H1 (cell line): ENCODE measurements at regions not wholly inside any gene's neighbourhood (a gene's known extent, or its start where the extent isn't known, plus 50 kb on each side); places are given as distances from the start of the nearest gene placed in this dataset.

Experiments used
- CTCF ChIA-PET: fragments of 300-600 bp; sonication (Branson Sonifier 250); formaldehyde crosslinking; loops from one replicate; lab custom pipeline; 2021; ENCODE audit not compliant: partially characterized antibody; lab: Charles Lee
- POLR2A ChIA-PET: fragments of 300-600 bp; sonication (Branson Sonifier 250); formaldehyde crosslinking; loops from one replicate; lab custom pipeline; 2021; ENCODE audit warnings: inconsistent platforms; ENCODE audit not compliant: partially characterized antibody; lab: Charles Lee
- DNase-seq, 2 experiments: peaks; one replicate each; pipeline versions ENCODE4 v3.0.0 to v3.0.0-alpha.2; 2010 to 2022; ENCODE audit warnings: low spot score in 2 of 2, low read depth in 1 of 2, mixed read lengths in 1 of 2
- FAIRE-seq: peaks from 2 replicates; lab custom pipeline; 2011; peaks lifted over from hg19 to GRCh38; lab: Jason Lieb, UNC
- H2AFZ ChIP-seq: 2 replicates; pipeline ENCODE4 v1.8.1; 2012; ENCODE audit warnings: low read length, inconsistent platforms
- H2AK5ac ChIP-seq: 2 replicates; pipeline ENCODE4 v1.6.1; 2013; ENCODE audit warnings: low read depth, low read length
- H2BK120ac ChIP-seq: replicated peaks from 2 replicates; pipeline ENCODE3; 2013; ENCODE audit warnings: low read depth, low read length, inconsistent platforms
- H2BK12ac ChIP-seq: 2 replicates; pipeline ENCODE4 v1.6.1; 2013; ENCODE audit warnings: low read depth, low read length
- H2BK15ac ChIP-seq: 2 replicates; pipeline ENCODE4 v1.6.1; 2013; ENCODE audit warnings: low read length
- H2BK20ac ChIP-seq: 2 replicates; pipeline ENCODE4 v1.6.1; 2013; ENCODE audit warnings: low read length
- H2BK5ac ChIP-seq: 2 replicates; pipeline ENCODE4 v1.6.1; 2013; ENCODE audit warnings: low read depth, low read length
- H3K14ac ChIP-seq: 2 replicates; pipeline ENCODE4 v1.6.1; 2013; ENCODE audit warnings: inconsistent platforms; ENCODE audit not compliant: insufficient read length
- H3K18ac ChIP-seq: 2 replicates; pipeline ENCODE4 v1.6.1; 2013; ENCODE audit warnings: low read length; ENCODE audit errors: extremely low read depth
- H3K23ac ChIP-seq: 2 replicates; pipeline ENCODE4 v1.6.1; 2013; ENCODE audit warnings: inconsistent platforms; ENCODE audit not compliant: insufficient read length
- H3K23me2 ChIP-seq: 2 replicates; pipeline ENCODE4 v1.6.1; 2013; ENCODE audit warnings: low read depth, low read length
- H3K27ac ChIP-seq: 2 replicates; pipeline ENCODE4 v1.6.1; 2011; ENCODE audit warnings: low read depth, low read length, inconsistent platforms
- H3K27me3 ChIP-seq, 4 experiments: replicated peaks in 1 of 4; 1 replicate in 1 of 4; 2 replicates in 3 of 4; pipeline versions ENCODE4 v1.6.1 to v1.8.1; 2011 to 2013; ENCODE audit warnings: low read length in 3 of 4, mild to moderate bottlenecking in 3 of 4, inconsistent platforms in 2 of 4, mixed read lengths in 2 of 4, moderate library complexity in 1 of 4; ENCODE audit not compliant: control insufficient read depth in 3 of 4, insufficient read depth in 3 of 4; ENCODE audit errors: extremely low read depth in 1 of 4
- H3K36me3 ChIP-seq, 4 experiments: 2 replicates each; pipeline versions ENCODE4 v1.6.1 to v1.8.1; 2011 to 2013; ENCODE audit warnings: mild to moderate bottlenecking in 4 of 4, low read length in 3 of 4, moderate library complexity in 2 of 4, control low read depth in 1 of 4, inconsistent platforms in 1 of 4; ENCODE audit not compliant: insufficient read depth in 4 of 4, control insufficient read depth in 2 of 4
- H3K4ac ChIP-seq: replicated peaks from 2 replicates; pipeline ENCODE3; 2013; ENCODE audit warnings: low read length, low read depth, mixed read lengths, inconsistent platforms; ENCODE audit not compliant: insufficient read length
- H3K4me1 ChIP-seq, 4 experiments: replicated peaks in 1 of 4; 1 replicate in 1 of 4; 2 replicates in 3 of 4; pipeline versions ENCODE4 v1.6.1 to v1.8.1; 2011 to 2013; ENCODE audit warnings: low read length in 3 of 4, inconsistent platforms in 2 of 4, mixed read lengths in 1 of 4; ENCODE audit not compliant: insufficient read depth in 4 of 4, control insufficient read depth in 3 of 4
- H3K4me2 ChIP-seq, 2 experiments: 2 replicates each; pipeline versions ENCODE4 v1.6.1 to v1.8.1; 2011 to 2013; ENCODE audit warnings: low read depth in 2 of 2, low read length in 2 of 2, control low read depth in 1 of 2, inconsistent platforms in 1 of 2, mild to moderate bottlenecking in 1 of 2; ENCODE audit not compliant: insufficient read depth in 1 of 2
- H3K4me3 ChIP-seq, 4 experiments: fragments of 200-600, 300-600 bp in 1 of 4; sonication (generic), shearing (Covaris generic), sonication (Bioruptor Twin) in 1 of 4; 2 replicates each; pipeline versions ENCODE4 v1.5.1 to v1.8.1; 2011 to 2016; ENCODE audit warnings: low read length in 4 of 4, low read depth in 3 of 4, control low read depth in 2 of 4, inconsistent platforms in 2 of 4, mild to moderate bottlenecking in 2 of 4, mixed read lengths in 1 of 4, moderate library complexity in 1 of 4; ENCODE audit not compliant: insufficient read depth in 2 of 4; ENCODE audit errors: extremely low read depth in 1 of 4
- H3K56ac ChIP-seq: replicated peaks from 2 replicates; pipeline ENCODE3; 2013; ENCODE audit warnings: low read depth, mild to moderate bottlenecking, mixed read lengths, low read length, inconsistent platforms; ENCODE audit not compliant: insufficient read length
- H3K79me1 ChIP-seq: 2 replicates; pipeline ENCODE4 v1.6.1; 2013; ENCODE audit warnings: low read depth, low read length, control low read depth
- H3K79me2 ChIP-seq, 2 experiments: 2 replicates each; pipeline versions ENCODE4 v1.6.1 to v1.8.1; 2012 to 2013; ENCODE audit warnings: low read length in 2 of 2, mild to moderate bottlenecking in 2 of 2, inconsistent platforms in 1 of 2; ENCODE audit not compliant: insufficient read depth in 2 of 2, control insufficient read depth in 1 of 2
- H3K9ac ChIP-seq, 4 experiments: replicated peaks in 1 of 4; 1 replicate in 1 of 4; 2 replicates in 3 of 4; pipeline versions ENCODE4 v1.6.1 to v1.8.1; 2011 to 2013; ENCODE audit warnings: low read depth in 3 of 4, low read length in 3 of 4, control low read depth in 2 of 4, mild to moderate bottlenecking in 2 of 4, moderate library complexity in 2 of 4, inconsistent platforms in 1 of 4; ENCODE audit errors: extremely low read depth in 1 of 4
- H3K9me3 ChIP-seq, 2 experiments: 2 replicates each; pipeline versions ENCODE4 v1.6.1 to v1.8.1; 2012 to 2013; ENCODE audit warnings: mild to moderate bottlenecking in 2 of 2, moderate library complexity in 2 of 2, control low read depth in 1 of 2, inconsistent platforms in 1 of 2, low read depth in 1 of 2, low read length in 1 of 2, mixed read lengths in 1 of 2; ENCODE audit not compliant: insufficient read depth in 2 of 2
- H4K20me1 ChIP-seq, 2 experiments: replicated peaks in 1 of 2; 2 replicates each; pipeline versions ENCODE3 to v1.8.1; 2011 to 2013; ENCODE audit warnings: inconsistent platforms in 2 of 2, low read length in 2 of 2, mild to moderate bottlenecking in 1 of 2; ENCODE audit not compliant: insufficient read depth in 2 of 2, control insufficient read depth in 1 of 2
- H4K5ac ChIP-seq: 2 replicates; pipeline ENCODE4 v1.6.1; 2013; ENCODE audit warnings: low read length, low read depth, mixed read lengths, inconsistent platforms; ENCODE audit not compliant: insufficient read length
- H4K8ac ChIP-seq: 2 replicates; pipeline ENCODE4 v1.8.0; 2013; ENCODE audit warnings: mild to moderate bottlenecking, moderate library complexity, low read length, inconsistent platforms; ENCODE audit not compliant: insufficient read depth; ENCODE audit errors: extremely low read depth
- H4K91ac ChIP-seq: replicated peaks from 2 replicates; pipeline ENCODE3; 2013; ENCODE audit warnings: low read length, mixed read lengths, inconsistent platforms; ENCODE audit not compliant: insufficient read length
- ASH2L ChIP-seq: fragments of 200-600, 300-600 bp; sonication (generic); IDR thresholded peaks from one replicate; pipeline ENCODE4 v1.7.1; 2017; ENCODE audit warnings: low read length
- CEBPB ChIP-seq: IDR thresholded peaks from 2 replicates; pipeline ENCODE4 v1.6.1; 2012; ENCODE audit warnings: low read depth, low read length
- CHD1 ChIP-seq: IDR thresholded peaks from 2 replicates; pipeline ENCODE4 v1.6.1; 2012; ENCODE audit warnings: low read depth, low read length, improper control_type of control experiment
- CTCF ChIP-seq, 3 experiments: IDR thresholded peaks; 1 replicate in 2 of 3; 2 replicates in 1 of 3; pipeline versions ENCODE4 v1.5.1 to v1.6.1; 2011; ENCODE audit warnings: low read length in 3 of 3, mild to moderate bottlenecking in 3 of 3, inconsistent platforms in 2 of 3, low read depth in 1 of 3, moderate library complexity in 1 of 3; ENCODE audit not compliant: insufficient read depth in 1 of 3; ENCODE audit errors: control extremely low read depth in 1 of 3
- EGR1 ChIP-seq: IDR thresholded peaks from 2 replicates; pipeline ENCODE4 v1.6.1; 2011; ENCODE audit warnings: low read depth, low read length, borderline replicate concordance
- EZH2 ChIP-seq: fragments of 200-600 bp; sonication (generic); IDR thresholded peaks from 2 replicates; pipeline ENCODE4 v1.7.1; 2012; ENCODE audit warnings: low read depth, mild to moderate bottlenecking, moderate library complexity, low read length, inconsistent platforms; ENCODE audit not compliant: severe bottlenecking
- FOSL1 ChIP-seq: IDR thresholded peaks from 2 replicates; pipeline ENCODE4 v1.6.1; 2011; ENCODE audit warnings: mild to moderate bottlenecking, low read depth, low read length, moderate library complexity; ENCODE audit not compliant: insufficient read depth
- JUN ChIP-seq: IDR thresholded peaks from 2 replicates; pipeline ENCODE4 v1.6.1; 2011; ENCODE audit warnings: low read depth, mild to moderate bottlenecking, improper control_type of control experiment, low read length
- MAX ChIP-seq: IDR thresholded peaks from 2 replicates; pipeline ENCODE4 v1.6.1; 2012; ENCODE audit warnings: inconsistent platforms
- NRF1 ChIP-seq: IDR thresholded peaks from 2 replicates; pipeline ENCODE4 v1.6.1; 2011; ENCODE audit warnings: mild to moderate bottlenecking, low read depth, low read length, improper control_type of control experiment
- RAD21 ChIP-seq, 2 experiments: IDR thresholded peaks in 1 of 2; conservative IDR thresholded peaks in 1 of 2; 2 replicates each; pipeline ENCODE4 v1.6.1; 2011; ENCODE audit warnings: low read depth in 2 of 2, low read length in 2 of 2, improper control_type of control experiment in 1 of 2, inconsistent platforms in 1 of 2, mild to moderate bottlenecking in 1 of 2, moderate library complexity in 1 of 2
- SP4 ChIP-seq: IDR thresholded peaks from 2 replicates; pipeline ENCODE4 v1.6.1; 2012; ENCODE audit warnings: low read length, inconsistent platforms
- WGBS, 2 experiments: shearing (Covaris generic) in 1 of 2; methylation state at CpG; one replicate each; pipeline versions ENCODE4 v1.1.6 to v1.1.7; 2013 to 2015; ENCODE audit warnings: low lambda C conversion rate in 2 of 2, mixed read lengths in 2 of 2, inconsistent platforms in 1 of 2, low coverage in 1 of 2, missing lambda C conversion rate in 1 of 2; ENCODE audit not compliant: insufficient replicate concordance in 2 of 2, insufficient coverage in 1 of 2, insufficient read length in 1 of 2; ENCODE audit errors: extremely low coverage in 1 of 2, missing lambda C conversion rate in 1 of 2; 5-methylcytosine and 5-hydroxymethylcytosine counted together

- Histone ChIP-seq H3K4me1 (peaks cover 0 to 13% (median 0%) of the 10 kb centered on the region in 4 experiments; a peak in 3 of 7 replicates), H4K20me1 (no peaks in the 10 kb centered on the region), H2BK5ac (no peak overlapping the region), H3K27ac (no peak overlapping the region), H3K14ac (no peak overlapping the region), H3K79me1 (no peaks in the 10 kb centered on the region), H2AK5ac (no peak overlapping the region), H3K4ac (no peak overlapping the region), H4K5ac (no peak overlapping the region), H3K27me3 (no peaks in the 10 kb centered on the region), H3K23me2 (no peaks in the 10 kb centered on the region), H3K18ac (no peak overlapping the region), H2AFZ (no peak overlapping the region), H2BK20ac (no peak overlapping the region), H3K36me3 (no peaks in the 10 kb centered on the region), H4K8ac (no peak overlapping the region), H3K23ac (no peak overlapping the region), H3K4me3 (no peak overlapping the region), H3K56ac (no peak overlapping the region), H3K79me2 (no peaks in the 10 kb centered on the region), H4K91ac (no peak overlapping the region), H3K9me3 (no peaks in the 10 kb centered on the region), H2BK12ac (no peak overlapping the region), H2BK120ac (no peak overlapping the region), H3K9ac (no peak overlapping the region), H2BK15ac (no peak overlapping the region), H3K4me2 (no peak overlapping the region)
- ChIA-PET CTCF (no interaction called here), POLR2A (no interaction called here)
- WGBS, 2 experiments, result 87% methylated on average over 5 of the region's 5 CpGs; no CpG with 5 or more reads in 1 of the 2 experiments
- no peak for FAIRE-seq
- DNase-seq, result no peak
- TF ChIP-seq NRF1 (no peak), FOSL1 (no peak), SP4 (no peak), CEBPB (no peak), RAD21 (IDR thresholded peaks at IDR 0.05 in 1 of 2, conservative IDR thresholded peaks at IDR 0.05 in 1 of 2; ENCODE audit: low read depth in 2 of 2, low read length in 2 of 2) (no peak), JUN (no peak), CTCF (IDR thresholded peaks at IDR 0.05; ENCODE audit: control extremely low read depth in 1 of 3, insufficient read depth in 1 of 3, low read depth in 1 of 3, low read length in 3 of 3) (no peak), ASH2L (no peak), CHD1 (no peak), EGR1 (no peak), EZH2 (no peak), MAX (no peak)
These were observed 335.4 kb downstream of the BCOR start for GRCh38 chrX:39762266-39762841.
